ENCODE measurements at regions not wholly inside any gene's neighbourhood (a gene's known extent, or its start where the extent isn't known, plus 50 kb on each side); places are given as distances from the start of the nearest gene placed in this dataset.
A peak's percentile ranks its signal among the peaks of the same experiment; 100 is the strongest.

GRCh38 chr5:103404483-103404882, 145.9 kb downstream of the MACIR start:
- no peak overlapping the region for H2BK120ac ChIP-seq (ENCODE audit: low read depth, low read length)
- H4K20me1 ChIP-seq (ENCODE audit: insufficient read depth, low read length) = no peaks in the 10 kb centered on the region
- no peaks in the 10 kb centered on the region for H3K4me1 ChIP-seq (ENCODE audit: control insufficient read depth, insufficient read depth, low read length)
- H3K14ac ChIP-seq (replicated peaks; ENCODE audit: low read depth, low read length) = no peak overlapping the region
- CTCF ChIA-PET = no interaction called here
- no peak overlapping the region for H4K8ac ChIP-seq (ENCODE audit: low read depth in 2 of 2, low read length in 2 of 2)
- H3K27ac ChIP-seq (ENCODE audit: insufficient read depth, low read length) = no peak overlapping the region
- no peak overlapping the region for H2AFZ ChIP-seq (replicated peaks; ENCODE audit: low read length, poor library complexity)
- dilution Hi-C loops (cut with HindIII; ENCODE audit: low sequenced_read_pairs, unreplicated experiment) = no loop called here
- no peak overlapping the region for H3K4me2 ChIP-seq (ENCODE audit: low read depth, low read length)
- no peak overlapping the region for H4K5ac ChIP-seq (ENCODE audit: low read depth, low read length)
- WGBS, 2 experiments (ENCODE audit: extremely low coverage in 2 of 2, insufficient read length in 1 of 2) = no CpG with 5 or more reads among the region's 1 CpG
- no peak overlapping the region for H3K23ac ChIP-seq (ENCODE audit: low read depth, low read length)
- intact Hi-C loops (cut with micrococcal nuclease) = no loop called here
- POLR2A ChIA-PET (ENCODE audit: unreplicated experiment) = interaction anchor here (0.6 kb wide), 1 partner anchor 33 kb away, joined by 3 read pairs; no protein-coding TSS in a partner anchor
- H3K9me1 ChIP-seq (ENCODE audit: insufficient read depth, low read length) = no peaks in the 10 kb centered on the region
- no peak overlapping the region for H3K56ac ChIP-seq (ENCODE audit: extremely low read depth, insufficient read depth, low read length)
- no peak overlapping the region for H3K4me3 ChIP-seq (ENCODE audit: insufficient read depth, low read depth, low read length)
- TF ChIP-seq MAFK (IDR thresholded peaks at IDR 0.05; ENCODE audit: low read depth, low read length) (0 out of 2 replicates have a peak, but pooled peaks have one; percentile 27), NFE2L2 (IDR thresholded peaks at IDR 0.05; ENCODE audit: low read depth, low read length) (no peak)
- H2AK9ac ChIP-seq (replicated peaks; ENCODE audit: low read depth, low read length, poor library complexity) = no peak overlapping the region
- ATAC-seq (ENCODE audit: low read depth) (no peak), DNase-seq (no peak)
- no peaks in the 10 kb centered on the region for H3K79me1 ChIP-seq (ENCODE audit: low read depth in 1 of 2, low read length in 2 of 2)
- peaks cover 6% of the 10 kb centered on the region for H3K27me3 ChIP-seq (ENCODE audit: control insufficient read depth, insufficient read depth, low read length)
- no peak overlapping the region for H2BK5ac ChIP-seq (ENCODE audit: low read depth, low read length, poor library complexity, severe bottlenecking)
- no peak overlapping the region for H3K18ac ChIP-seq (ENCODE audit: low read depth, low read length)
- no peaks in the 10 kb centered on the region for H3K36me3 ChIP-seq (ENCODE audit: control insufficient read depth, insufficient read depth, low read length)
- BruUV-seq (replicated peaks) = no TSS peak
- in situ Hi-C loops (cut with MboI; ENCODE audit: low sequenced_read_pairs) = no loop called here
- no peak overlapping the region for H2AK5ac ChIP-seq (ENCODE audit: low read depth, low read length)
- H3K9me3 ChIP-seq (ENCODE audit: control insufficient read depth, insufficient read depth, low read length) = no peaks in the 10 kb centered on the region
- H3K4ac ChIP-seq (ENCODE audit: low read depth, low read length) = no peak overlapping the region
- H2BK20ac ChIP-seq (ENCODE audit: low read depth, low read length) = no peak overlapping the region
- H2BK15ac ChIP-seq (ENCODE audit: low read depth, low read length) = no peak overlapping the region
- H3K9ac ChIP-seq (ENCODE audit: low read depth, low read length) = no peak overlapping the region
- no peak overlapping the region for H4K91ac ChIP-seq (ENCODE audit: insufficient read depth, low read depth, low read length)
